Keratinocyte (primary cell): ENCODE measurements at regions not wholly inside any gene's neighbourhood (a gene's known extent, or its start where the extent isn't known, plus 50 kb on each side); places are given as distances from the start of the nearest gene placed in this dataset.

ENCODE experiments used
- CTCF ChIP-seq, 3 experiments: IDR thresholded peaks in 1 of 3; conservative IDR thresholded peaks in 1 of 3; optimal IDR thresholded peaks in 1 of 3; 2 replicates in 2 of 3; 3 replicates in 1 of 3; pipeline versions ENCODE3 to v1.5.1; 2011; ENCODE audit warnings: low read length in 3 of 3, mild to moderate bottlenecking in 3 of 3, moderate library complexity in 2 of 3, control low read depth in 1 of 3, inconsistent platforms in 1 of 3; ENCODE audit not compliant: insufficient read depth in 2 of 3; ENCODE audit errors: extremely low read depth in 1 of 3
- EZH2 ChIP-seq: IDR thresholded peaks from one replicate; pipeline ENCODE4 v1.6.1; 2012; ENCODE audit warnings: inconsistent platforms, mild to moderate bottlenecking, low read length, moderate library complexity

GRCh38 chr12:107418981-107419380, 266.6 kb upstream of the PWP1 start:
- TF ChIP-seq CTCF (optimal IDR thresholded peaks at IDR 0.05 in 1 of 3, IDR thresholded peaks at IDR 0.05 in 1 of 3, conservative IDR thresholded peaks at IDR 0.05 in 1 of 3; ENCODE audit: extremely low read depth in 1 of 3, insufficient read depth in 2 of 3, low read length in 3 of 3) = no peak
- no peak for TF ChIP-seq EZH2
